ENCODE measurements at regions not wholly inside any gene's neighbourhood (a gene's known extent, or its start where the extent isn't known, plus 50 kb on each side); places are given as distances from the start of the nearest gene placed in this dataset.

- DNase-seq (ENCODE audit: low read depth in 2 of 2), result no peak
- no peak overlapping the region for H3K4me3 ChIP-seq (replicated peaks in 1 of 2; ENCODE audit: low read depth in 2 of 2, low read length in 2 of 2)
- no peak for TF ChIP-seq CTCF (IDR thresholded peaks at IDR 0.05; ENCODE audit: low read depth, low read length)
Measured at GRCh38 chr4:153082322-153083301, 121.6 kb upstream of the TRIM2 start.

- peak; percentile 61 for TF ChIP-seq CTCF (IDR thresholded peaks at IDR 0.05; ENCODE audit: low read depth, low read length)
- H3K4me3 ChIP-seq (replicated peaks in 1 of 2; ENCODE audit: low read depth in 2 of 2, low read length in 2 of 2), result no peak overlapping the region
- DNase-seq (ENCODE audit: low read depth in 2 of 2), result peak; percentile 84 to 85
Measured at GRCh38 chr4:153083447-153083947, 120.7 kb upstream of the TRIM2 start.

GRCh38 chr4:153084224-153084979, 119.8 kb upstream of the TRIM2 start:
- H3K4me3 ChIP-seq (replicated peaks in 1 of 2; ENCODE audit: low read depth in 2 of 2, low read length in 2 of 2), result no peak overlapping the region
- no peak for DNase-seq (ENCODE audit: low read depth in 2 of 2)
- no peak for TF ChIP-seq CTCF (IDR thresholded peaks at IDR 0.05; ENCODE audit: low read depth, low read length)

- no peak overlapping the region for H3K4me3 ChIP-seq (replicated peaks in 1 of 2; ENCODE audit: low read depth in 2 of 2, low read length in 2 of 2)
- DNase-seq (ENCODE audit: low read depth in 2 of 2), result peak; percentile 75 to 77
- peak; percentile 98 for TF ChIP-seq CTCF (IDR thresholded peaks at IDR 0.05; ENCODE audit: low read depth, low read length)
Measured at GRCh38 chr4:153084980-153085630, 119.1 kb upstream of the TRIM2 start.

GRCh38 chr4:153087671-153088194, 116.5 kb upstream of the TRIM2 start:
- no peak overlapping the region for H3K4me3 ChIP-seq (replicated peaks in 1 of 2; ENCODE audit: low read depth in 2 of 2, low read length in 2 of 2)

More at GRCh38 chr4:153087671-153088194, 116.5 kb upstream of the TRIM2 start:
- TF ChIP-seq CTCF (IDR thresholded peaks at IDR 0.05; ENCODE audit: low read depth, low read length), result no peak
- DNase-seq (ENCODE audit: low read depth in 2 of 2), result no peak
